SIG-M5 (cell line): ENCODE measurements at regions not wholly inside any gene's neighbourhood (a gene's known extent, or its start where the extent isn't known, plus 50 kb on each side); places are given as distances from the start of the nearest gene placed in this dataset.

Experiments used
- DNase-seq: peaks from one replicate; lab custom pipeline; 2025; lab: John Stamatoyannopoulos, UW

DNA sequence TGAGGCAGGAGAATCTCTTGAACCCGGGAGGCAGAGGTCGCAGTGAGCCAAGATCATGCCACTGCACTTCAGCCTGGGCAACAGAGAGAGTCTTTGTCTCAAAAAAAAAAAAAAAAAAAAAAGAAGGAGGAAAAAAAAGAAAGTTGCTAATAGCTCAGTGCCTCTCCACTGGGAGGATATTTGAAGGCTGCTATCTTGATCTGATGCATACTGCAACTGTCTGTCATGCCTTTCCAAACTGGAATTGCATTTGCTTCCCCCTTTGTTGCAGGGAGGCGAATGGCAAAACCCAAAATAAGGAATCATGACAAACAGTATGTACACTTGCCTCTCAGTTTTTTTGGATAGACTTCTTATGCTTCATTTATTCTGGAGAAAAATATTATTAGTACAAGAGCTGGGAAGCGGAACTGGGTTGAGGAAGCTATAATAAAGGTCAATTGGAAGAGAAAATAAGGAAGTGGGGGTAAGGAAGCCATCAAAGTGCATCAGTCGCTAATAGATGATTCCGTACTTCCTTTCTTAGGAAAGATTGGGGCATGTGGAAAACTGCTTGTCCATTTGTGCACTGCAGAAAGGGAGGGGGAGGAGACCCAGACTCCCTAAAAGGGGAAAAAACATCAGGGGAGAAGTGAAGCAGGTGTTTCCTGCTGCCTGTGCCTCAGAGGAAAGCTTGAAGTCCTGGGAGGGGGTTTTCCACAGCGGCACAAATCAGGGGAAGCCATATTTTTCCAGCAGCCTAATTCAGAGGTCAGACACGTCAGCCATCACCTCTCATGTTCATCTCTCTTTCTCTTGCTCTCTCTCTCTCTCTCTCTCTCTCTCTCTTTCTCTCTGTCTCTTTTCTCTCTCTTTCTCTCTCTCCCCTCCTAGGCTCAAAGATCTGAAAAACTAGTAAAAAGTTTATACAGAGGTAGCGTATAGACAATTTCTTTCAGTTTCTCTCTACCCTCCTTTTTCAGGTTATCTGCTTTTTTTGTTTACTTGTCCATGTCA lies 301.4 kb upstream of the TNP1 start:
- DNase-seq, result no peak

DNA sequence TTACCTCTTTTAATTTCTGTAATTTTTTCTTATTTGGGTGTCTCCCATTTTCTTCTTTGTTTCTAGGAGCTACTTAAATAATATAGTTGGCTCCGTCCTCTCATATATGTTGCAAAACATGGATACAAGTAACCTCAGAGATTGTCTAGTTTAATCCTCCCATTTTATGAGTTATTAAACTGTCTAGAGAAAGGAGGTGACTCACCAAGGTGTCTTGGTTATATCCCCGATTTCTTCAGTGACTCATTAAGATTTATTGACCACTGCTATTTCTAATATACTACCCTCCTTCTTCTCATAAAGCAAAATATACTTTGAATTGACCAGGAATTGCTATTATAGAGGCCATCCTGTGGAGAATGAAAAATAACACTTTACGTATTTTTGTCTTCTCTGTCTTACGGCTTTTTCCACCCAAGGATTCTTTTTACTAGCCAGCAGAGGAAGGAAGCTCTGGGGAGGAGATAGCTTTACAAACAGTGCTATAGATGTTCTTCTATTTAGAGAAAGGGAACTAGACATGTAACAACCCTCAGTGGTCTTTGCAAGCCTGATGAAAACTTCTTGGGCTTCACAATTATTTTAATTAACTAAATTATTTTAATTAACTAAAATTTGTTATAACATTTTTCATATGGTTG lies 300.4 kb upstream of the TNP1 start:
- no peak for DNase-seq

DNA sequence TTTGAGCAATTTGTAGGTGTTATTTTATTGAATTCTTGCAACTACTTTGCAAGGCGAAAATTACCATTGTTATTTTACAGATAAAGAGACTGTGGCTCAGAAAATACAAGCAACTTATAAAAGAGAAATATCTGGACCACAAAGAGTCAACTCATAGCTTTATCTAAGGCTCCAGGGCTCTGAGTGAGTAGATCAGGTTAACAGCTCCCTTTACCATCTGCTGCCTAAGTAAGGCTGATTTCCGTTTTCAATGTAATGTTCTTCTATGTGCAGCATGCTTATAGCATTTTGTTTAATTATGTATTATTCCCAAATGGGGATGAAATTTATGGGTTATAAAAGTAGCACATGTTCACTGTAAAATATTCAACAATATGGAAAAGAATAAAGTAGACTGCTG lies 299.1 kb upstream of the TNP1 start:
- DNase-seq, result no peak

DNA sequence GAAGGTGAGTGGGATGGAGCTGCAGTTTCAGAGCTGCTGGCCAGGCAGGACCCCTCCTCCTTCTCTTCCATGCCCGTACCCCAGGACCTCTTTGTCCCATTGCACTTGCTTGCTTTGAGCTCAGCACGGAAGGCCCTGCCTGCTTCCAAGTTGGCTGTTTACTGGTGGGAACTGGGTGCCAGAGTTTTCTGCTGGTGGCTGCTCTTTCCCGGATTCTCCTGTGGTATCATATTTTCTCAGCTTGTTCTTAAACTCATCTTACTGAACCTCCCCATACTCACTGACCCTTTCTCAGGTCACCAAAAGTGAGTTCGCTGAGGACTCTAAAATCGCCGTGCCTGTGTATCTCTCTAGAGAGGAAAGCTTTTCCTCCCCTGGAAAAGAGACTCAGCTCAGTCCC lies 297.7 kb upstream of the TNP1 start:
- DNase-seq, result no peak

DNA sequence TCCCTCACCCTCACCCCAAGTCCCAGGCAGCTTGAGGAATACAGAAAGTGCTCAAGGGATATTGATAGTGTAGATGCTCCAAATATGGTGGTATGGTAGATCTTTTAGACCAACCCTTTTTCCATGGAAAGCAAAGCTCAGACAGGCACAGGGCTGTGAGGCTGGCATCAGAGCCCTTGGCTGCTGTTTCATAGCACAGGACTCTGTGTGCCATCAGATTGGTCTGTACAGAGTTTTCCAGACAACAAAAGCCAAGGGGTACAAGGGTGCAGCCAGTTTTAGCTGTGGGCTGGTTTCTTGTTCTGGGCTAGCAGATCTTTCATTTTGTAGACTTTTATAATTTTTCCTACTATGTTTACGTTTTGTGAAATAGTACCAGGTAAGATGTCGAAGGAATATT lies 296.9 kb upstream of the TNP1 start:
- no peak for DNase-seq

DNA sequence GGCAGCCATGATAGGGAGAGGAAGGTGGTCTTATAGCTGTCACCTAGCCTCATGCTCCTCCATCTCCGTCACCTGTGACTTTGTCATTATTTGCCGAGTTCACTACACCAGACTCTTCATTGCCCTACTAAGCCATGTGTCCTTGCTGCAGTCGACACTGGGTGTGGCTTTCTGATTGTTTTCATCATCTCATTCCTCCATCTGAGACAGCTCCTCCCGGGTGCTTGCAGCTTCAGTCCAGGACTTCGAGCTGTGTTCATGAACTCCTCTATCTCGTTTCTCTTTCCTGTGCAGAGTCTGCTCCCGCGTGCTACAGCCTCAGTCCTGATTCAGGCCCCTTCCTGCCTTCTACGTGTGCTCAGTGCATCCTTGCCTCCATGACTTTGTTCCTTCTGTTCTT lies 295.1 kb upstream of the TNP1 start:
- DNase-seq, result no peak

DNA sequence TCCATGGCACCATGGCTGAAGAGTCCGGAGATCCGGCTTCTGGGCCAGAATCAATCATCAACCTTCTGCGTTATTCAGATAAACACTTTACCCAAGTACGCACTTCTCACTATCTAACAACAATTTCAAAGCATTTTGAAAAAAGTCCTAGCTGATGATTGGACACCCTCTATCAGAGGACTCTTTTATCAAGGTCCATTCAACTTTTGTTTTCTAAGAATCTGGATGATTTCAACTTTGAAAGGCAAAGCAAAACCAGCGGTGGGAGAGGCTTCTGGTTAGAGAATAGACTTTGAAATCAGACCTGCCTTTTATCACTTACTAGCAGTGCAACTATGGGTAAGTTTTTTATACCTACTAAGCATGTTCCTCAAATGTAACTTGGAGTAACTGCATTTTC lies 293.6 kb upstream of the TNP1 start:
- DNase-seq, result no peak

DNA sequence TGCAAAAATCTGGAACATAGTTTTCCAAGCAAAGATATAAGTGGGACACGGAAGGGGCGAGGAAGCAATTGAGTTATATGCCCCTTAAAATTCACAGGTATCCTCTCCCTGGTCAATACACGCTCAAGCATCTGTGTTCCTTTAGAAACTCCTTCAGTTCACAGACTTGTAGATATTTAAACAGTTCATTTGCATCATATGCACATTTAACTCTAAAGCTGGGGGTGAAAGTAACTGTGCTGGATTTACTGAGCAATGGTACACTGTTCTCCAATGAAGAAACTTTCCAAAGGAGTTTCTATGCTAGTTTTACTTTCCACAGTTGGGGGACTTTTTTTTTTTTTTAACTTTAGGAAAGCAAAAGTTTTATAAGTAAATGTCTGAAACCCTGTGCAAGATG lies 293.0 kb upstream of the TNP1 start:
- no peak for DNase-seq

DNA sequence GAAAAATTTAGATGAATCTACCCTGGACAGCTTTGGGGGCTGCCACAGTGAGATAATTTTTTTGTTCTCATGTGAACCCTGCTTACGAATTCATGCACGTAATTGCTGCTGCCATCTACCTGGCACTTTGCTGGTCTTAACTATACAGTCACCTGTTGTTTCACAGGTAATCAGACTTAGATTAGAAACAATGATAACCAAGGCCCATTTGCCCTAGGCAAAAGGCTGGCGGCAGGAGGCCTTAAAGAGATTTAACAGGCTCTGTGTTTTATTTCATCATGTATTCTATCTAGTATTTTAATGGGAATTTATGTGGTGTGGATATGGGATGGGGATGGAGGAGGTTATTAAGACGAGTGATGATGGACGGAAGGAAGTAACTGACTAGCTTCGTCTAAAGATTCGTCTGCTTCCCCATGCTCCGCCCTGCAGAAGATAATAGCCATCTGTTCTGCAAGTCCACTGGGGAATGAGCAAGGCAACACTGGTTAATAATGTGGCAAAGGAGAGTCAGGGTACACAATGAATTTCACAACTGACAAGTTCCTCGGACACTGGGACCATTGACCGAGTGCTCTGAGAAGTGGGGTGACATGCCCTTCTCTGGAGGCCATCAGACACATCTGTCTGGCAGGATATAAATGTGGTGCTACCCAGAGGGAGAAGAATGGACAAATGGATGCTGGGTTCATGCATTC lies 291.8 kb upstream of the TNP1 start:
- DNase-seq, result no peak

DNA sequence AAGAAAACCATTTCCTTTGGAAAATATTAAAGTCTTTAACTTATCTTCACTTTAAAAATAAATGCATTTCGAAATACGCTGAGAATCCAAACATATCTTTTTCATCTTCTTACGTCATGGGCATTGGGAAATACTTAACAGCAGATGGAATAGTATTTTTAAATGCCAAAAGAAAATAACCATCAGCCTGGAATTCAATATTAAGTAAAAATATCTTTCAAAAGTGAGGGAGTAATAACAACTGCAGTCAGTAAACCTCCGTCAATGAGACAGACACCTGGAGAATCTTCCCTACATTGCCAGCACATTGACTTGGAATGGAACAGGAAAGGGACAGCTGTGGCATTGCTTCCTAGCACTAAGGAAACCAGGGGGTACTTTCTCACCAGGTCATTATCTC lies 290.4 kb upstream of the TNP1 start:
- no peak for DNase-seq

DNA sequence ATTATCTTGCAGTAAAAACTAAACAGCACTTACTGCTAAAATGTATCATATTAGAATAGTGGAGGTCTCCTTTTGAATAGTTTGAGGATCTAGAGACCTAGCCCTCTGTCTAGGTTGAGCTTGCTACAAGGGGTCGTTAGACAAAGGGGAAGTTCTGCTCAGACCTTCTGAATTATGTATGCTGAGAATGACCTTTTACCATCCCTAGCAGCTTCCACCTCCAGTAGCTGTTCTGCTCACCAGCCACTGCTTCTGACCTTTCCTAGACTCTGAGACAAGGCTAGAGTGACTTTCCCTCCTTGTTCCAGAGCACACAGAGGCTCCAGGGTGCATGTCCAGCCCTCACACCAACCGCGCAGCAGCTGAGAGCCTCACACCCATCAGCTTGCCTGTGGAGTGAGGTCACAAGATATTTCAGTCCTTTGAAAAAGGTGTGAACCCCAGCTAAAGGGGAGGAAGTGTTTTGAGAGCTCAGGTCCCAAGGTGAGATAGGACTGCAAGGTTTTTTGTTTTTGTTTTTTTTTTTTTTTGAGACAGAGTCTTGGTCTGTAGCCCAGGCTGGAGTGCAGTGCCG lies 289.3 kb upstream of the TNP1 start:
- no peak for DNase-seq

DNA sequence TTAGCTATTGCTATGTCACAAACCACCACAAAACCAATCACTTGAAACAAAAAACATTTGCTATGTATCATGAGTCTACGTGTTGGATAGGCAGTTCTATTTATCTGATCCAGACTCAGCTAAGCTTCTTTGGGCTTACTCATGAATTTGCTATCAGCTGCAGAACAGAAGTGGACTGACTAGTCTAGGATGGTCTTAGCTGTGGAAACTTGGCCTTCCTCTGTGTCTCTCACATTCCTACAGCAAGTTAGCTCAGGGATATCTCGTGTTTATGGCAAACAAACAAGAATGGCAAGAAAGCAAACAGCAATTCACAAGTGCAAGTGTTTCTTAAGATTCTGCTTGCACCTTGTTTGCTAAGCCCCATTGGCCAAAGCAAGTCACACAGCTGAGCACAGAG lies 288.0 kb upstream of the TNP1 start:
- no peak for DNase-seq

DNA sequence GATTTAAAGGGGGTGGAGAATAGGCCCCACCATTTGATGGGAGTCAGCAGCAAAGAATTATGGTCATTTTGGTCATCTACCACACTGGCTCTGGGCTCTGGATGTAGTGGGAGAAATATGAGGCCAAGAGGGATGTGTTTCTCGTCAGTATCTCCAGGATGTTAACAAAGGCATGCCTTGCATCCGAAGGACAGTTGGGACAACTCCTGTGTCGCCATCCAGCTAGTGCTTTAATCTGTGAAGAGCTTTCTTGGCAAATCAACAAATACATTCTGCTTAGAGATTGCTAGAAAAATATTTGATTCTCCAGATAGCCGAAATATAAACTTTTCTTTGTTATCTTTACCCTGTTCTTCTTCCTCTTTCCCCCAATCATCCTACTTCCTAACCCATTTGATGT lies 287.1 kb upstream of the TNP1 start:
- no peak for DNase-seq

DNA sequence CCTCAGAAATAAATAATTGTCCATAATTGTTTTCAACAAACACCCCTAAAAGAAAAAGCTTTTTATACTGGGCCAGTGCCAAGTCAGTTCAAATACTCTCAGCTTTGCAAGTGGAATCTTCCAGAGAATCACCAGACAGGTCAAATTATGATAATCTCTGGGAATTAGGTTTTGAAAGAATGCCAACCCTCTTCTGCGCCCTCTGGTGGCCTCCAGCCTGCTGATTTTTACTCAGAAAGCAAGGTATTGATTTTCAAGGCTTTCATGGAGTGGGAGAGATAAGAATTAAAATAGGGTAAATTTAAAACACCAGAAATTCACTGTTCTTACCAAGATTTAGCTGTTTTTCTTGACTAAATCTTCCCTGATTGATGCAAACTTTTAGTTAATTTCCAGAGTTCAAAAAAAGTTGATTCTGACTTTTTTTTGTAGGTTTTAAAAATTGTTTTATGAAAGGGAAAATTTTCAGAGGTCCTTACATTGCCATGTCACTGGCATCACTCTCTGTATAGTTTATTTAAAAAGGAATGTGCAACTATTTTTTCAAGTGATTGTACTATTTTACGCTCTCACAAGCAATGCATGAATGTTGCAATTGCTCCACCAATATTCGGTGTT lies 282.9 kb upstream of the TNP1 start:
- DNase-seq, result no peak

DNA sequence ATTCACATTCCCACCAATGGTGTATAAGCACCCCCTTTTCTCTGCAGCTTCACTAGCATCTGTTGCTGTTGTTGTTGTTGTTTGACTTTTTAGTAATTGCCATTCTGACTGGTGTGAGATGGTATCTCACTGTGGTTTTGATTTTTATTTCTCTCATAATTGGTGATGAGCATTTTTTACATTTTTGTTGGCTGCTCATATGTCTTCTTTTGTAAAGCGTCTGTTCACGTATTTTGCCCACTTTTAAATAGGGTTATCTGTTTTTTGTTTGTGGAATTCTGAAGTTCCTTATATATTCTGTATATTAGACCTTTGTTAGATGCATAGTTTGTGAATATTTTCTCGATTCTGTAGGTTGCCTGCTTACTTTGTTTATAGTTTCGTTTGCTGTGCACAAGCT lies 278.4 kb upstream of the TNP1 start:
- no peak for DNase-seq

DNA sequence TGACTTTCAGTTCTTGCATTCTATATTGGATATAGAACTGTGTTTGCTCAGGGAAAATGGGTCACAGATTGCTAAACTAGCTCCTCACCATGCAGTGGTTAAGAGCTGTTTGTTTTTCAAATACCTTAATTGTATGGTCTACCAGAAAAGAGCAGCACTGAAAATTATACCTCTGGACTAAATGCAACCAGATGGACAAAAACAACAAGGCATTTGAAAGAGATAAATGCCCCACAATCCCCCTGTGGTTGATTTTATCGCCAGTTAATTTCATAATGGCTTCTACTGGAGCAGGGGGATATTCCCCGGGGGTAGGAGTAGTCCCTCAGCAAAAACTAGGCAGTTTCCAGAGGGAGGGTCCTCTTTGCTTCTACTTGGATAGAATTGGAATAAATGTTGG lies 267.9 kb upstream of the TNP1 start:
- no peak for DNase-seq

DNA sequence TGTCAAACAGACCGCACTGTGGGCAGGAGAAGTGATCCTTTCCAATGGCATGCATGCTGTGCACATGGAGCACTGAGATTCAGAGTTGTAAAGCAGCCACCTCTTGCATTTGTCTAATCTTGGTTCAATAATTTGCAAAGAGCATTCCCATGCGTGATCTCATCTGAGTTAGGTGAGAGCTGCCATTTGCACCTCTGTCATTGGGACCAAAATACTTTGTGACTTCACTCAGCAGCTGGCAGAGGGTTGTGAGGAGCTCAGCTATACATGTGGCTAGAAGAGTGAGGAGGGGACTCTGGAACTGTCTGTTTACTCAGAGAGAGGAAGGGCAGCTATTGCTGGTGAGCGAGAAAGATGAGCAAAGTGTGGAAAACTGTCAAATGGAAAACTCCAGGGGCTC lies 265.1 kb upstream of the TNP1 start:
- no peak for DNase-seq

DNA sequence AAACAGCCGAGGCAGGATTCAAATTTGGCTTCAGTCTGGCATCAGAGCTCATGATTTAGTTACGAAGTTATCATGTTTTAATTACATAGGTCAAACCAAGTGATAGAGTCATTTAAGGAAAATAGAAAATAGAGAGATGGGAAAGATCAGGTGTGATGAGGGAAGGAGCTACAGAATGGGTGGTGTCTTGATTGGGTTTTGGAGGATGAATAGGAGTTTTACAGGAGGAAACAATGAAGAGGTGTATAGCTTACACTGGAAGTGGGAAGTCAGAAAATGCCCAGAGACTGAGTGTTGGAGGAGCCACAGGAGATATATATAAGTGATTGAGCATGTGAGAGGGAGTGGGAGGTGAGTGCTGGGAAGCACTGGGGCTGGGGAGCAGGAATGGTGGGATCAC lies 264.2 kb upstream of the TNP1 start:
- DNase-seq, result no peak

DNA sequence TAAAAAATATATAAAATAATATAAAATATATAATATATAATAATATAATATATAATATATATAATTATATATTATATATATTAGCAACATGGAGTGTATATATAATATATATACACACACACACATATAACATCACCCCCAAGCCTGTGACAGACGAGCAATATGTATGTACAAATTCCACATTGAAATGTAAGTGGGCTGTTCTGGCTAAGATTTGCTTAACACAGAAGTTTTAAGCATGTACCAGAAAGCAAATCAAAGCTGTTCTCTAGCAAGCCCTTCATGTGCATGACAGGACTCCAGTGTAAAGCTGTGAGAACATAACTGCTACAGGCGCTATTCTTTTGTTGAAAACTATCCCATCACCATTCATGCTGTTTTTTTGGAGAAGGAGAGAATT lies 261.7 kb upstream of the TNP1 start:
- DNase-seq, result no peak

DNA sequence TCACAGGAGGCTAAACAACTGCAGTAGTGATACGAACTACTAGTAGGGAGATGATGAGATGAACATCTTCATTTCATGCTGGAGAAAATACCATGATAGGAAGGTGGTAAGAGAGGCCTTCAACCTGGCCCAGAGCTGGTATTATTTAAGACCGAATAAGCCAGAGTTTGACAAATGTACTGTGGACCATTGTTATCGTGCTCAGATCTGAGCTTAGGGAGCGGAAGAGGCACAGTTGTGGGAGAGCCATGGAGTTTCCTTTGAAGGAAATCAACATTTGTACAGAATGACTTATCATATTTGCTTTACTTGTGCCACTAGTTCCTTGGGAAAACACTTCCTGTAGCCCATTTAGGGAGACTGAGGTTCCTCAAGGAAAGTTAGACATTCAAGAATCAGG lies 260.6 kb upstream of the TNP1 start:
- DNase-seq, result no peak

DNA sequence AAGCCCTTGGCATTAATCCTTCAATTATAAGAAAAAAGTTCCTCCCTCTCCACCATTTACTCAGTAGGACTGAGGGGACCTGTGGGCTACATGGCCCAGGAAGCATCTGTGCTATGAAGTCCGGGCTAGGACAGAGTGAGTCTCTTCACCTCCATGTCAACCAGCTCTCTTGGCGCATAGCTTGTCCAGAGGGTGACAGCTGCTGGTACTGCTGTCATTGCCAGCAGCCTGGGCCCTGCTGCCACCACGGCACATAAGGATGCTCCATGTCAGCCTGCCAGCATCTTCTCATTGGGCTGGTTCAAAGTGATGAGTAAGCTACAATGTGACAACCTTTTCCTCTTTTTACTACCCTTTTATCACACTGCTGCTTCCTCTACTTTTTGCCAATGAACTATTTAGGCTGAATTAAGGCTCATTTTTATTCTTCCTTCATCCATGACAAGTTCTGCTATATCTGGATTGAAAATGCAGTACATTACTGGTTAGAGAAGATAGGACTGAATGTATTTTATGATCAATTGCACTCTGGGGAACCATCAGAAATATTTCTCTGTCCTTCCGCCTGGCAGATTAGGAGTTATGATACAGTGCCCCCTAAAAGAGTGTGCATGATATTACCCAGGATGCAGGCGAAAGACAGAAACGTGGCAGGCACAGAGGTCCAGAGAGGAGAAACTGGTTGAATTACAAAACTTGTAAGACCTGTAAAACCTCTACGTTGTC lies 258.9 kb upstream of the TNP1 start:
- DNase-seq, result no peak

DNA sequence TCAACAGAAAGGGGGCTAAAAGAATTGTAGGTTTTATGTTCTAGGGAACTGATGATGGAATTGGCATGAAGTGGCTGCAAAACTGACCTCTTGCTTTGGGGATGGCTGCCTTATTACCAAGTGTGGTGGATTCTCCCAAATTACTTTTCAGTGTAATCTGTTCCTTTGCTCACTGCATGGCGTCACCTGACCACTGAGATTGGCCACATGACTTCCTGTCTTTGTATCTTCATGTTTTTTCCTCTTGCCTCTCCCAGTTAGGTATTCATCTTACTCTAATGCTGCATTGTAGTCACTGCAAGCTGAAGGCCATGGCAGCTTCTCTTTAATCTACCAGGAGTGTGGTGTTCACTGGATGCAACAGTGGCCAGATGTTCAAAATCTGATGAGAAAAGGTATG lies 257.7 kb upstream of the TNP1 start:
- DNase-seq, result no peak
